ENCODE measurements at regions not wholly inside any gene's neighbourhood (a gene's known extent, or its start where the extent isn't known, plus 50 kb on each side); places are given as distances from the start of the nearest gene placed in this dataset.

DNA sequence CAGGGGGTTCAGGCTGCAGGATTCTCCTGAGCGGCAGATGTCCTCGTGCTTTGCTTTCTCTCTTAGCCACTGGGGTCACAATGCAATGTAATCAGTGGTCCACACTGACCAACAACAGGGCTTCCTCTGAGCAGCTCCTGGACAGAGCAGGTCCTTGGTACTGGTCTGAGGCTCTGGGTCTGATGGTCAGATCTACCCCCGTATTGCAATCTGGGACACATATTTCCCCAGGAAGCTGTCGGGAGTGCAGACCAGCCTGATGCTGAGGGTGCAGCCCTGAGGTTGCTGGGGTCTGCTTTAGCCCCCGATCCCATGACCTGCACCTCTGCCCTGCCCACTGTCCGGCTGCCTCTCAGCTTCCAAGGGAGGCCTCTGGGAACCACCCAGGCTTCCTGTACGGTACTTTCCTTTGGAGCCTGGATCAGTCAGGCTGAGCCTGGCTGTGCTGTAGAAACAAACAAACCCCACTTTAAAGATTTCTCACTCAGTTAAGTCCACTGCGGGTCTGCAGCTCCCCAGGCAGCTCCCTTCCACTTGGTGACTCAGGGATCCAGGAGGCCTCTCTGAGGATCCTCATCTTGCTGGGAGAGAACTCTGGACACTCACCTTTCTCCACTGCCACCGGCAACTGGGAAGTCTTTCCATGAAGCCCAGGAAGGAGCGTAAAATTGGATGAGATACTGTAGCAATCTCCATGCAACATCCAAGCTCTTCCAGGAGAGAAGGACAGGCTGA, 1046.6 kb downstream of the TBC1D22A start:
- H3K4me3 ChIP-seq (replicated peaks in 1 of 3; ENCODE audit: insufficient read depth in 1 of 3, low read depth in 2 of 3, low read length in 3 of 3), result no peak overlapping the region
- 0% methylated on average over 1 of the region's 10 CpGs for WGBS (ENCODE audit: low lambda C conversion rate)
- intact Hi-C loops (cut with micrococcal nuclease; ENCODE audit: unreplicated experiment), result no loop called here
- TF ChIP-seq, protein P1, sequence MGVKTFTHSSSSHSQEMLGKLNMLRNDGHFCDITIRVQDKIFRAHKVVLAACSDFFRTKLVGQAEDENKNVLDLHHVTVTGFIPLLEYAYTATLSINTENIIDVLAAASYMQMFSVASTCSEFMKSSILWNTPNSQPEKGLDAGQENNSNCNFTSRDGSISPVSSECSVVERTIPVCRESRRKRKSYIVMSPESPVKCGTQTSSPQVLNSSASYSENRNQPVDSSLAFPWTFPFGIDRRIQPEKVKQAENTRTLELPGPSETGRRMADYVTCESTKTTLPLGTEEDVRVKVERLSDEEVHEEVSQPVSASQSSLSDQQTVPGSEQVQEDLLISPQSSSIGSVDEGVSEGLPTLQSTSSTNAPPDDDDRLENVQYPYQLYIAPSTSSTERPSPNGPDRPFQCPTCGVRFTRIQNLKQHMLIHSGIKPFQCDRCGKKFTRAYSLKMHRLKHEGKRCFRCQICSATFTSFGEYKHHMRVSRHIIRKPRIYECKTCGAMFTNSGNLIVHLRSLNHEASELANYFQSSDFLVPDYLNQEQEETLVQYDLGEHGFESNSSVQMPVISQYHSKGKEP (CRISPR knock-in tag; IDR thresholded peaks at IDR 0.05), result no peak
- TF ChIP-seq HES4 (CRISPR knock-in tag; IDR thresholded peaks at IDR 0.05; ENCODE audit: borderline replicate concordance), result no peak
- TF ChIP-seq, protein P2, sequence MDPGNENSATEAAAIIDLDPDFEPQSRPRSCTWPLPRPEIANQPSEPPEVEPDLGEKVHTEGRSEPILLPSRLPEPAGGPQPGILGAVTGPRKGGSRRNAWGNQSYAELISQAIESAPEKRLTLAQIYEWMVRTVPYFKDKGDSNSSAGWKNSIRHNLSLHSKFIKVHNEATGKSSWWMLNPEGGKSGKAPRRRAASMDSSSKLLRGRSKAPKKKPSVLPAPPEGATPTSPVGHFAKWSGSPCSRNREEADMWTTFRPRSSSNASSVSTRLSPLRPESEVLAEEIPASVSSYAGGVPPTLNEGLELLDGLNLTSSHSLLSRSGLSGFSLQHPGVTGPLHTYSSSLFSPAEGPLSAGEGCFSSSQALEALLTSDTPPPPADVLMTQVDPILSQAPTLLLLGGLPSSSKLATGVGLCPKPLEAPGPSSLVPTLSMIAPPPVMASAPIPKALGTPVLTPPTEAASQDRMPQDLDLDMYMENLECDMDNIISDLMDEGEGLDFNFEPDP (CRISPR knock-in tag; conservative IDR thresholded peaks at IDR 0.05), result no peak
- TF ChIP-seq, protein P3, sequence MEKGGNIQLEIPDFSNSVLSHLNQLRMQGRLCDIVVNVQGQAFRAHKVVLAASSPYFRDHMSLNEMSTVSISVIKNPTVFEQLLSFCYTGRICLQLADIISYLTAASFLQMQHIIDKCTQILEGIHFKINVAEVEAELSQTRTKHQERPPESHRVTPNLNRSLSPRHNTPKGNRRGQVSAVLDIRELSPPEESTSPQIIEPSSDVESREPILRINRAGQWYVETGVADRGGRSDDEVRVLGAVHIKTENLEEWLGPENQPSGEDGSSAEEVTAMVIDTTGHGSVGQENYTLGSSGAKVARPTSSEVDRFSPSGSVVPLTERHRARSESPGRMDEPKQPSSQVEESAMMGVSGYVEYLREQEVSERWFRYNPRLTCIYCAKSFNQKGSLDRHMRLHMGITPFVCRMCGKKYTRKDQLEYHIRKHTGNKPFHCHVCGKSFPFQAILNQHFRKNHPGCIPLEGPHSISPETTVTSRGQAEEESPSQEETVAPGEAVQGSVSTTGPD (CRISPR knock-in tag; IDR thresholded peaks at IDR 0.05), result no peak
- TF ChIP-seq, protein P4, sequence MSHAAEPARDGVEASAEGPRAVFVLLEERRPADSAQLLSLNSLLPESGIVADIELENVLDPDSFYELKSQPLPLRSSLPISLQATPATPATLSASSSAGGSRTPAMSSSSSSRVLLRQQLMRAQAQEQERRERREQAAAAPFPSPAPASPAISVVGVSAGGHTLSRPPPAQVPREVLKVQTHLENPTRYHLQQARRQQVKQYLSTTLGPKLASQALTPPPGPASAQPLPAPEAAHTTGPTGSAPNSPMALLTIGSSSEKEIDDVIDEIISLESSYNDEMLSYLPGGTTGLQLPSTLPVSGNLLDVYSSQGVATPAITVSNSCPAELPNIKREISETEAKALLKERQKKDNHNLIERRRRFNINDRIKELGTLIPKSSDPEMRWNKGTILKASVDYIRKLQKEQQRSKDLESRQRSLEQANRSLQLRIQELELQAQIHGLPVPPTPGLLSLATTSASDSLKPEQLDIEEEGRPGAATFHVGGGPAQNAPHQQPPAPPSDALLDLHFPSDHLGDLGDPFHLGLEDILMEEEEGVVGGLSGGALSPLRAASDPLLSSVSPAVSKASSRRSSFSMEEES (CRISPR knock-in tag; IDR thresholded peaks at IDR 0.05), result no peak
- no peak for TF ChIP-seq CBFB (CRISPR knock-in tag; IDR thresholded peaks at IDR 0.05)
- TF ChIP-seq ZNF550 (CRISPR knock-in tag; IDR thresholded peaks at IDR 0.05; ENCODE audit: borderline replicate concordance), result no peak
- TF ChIP-seq, protein P5, sequence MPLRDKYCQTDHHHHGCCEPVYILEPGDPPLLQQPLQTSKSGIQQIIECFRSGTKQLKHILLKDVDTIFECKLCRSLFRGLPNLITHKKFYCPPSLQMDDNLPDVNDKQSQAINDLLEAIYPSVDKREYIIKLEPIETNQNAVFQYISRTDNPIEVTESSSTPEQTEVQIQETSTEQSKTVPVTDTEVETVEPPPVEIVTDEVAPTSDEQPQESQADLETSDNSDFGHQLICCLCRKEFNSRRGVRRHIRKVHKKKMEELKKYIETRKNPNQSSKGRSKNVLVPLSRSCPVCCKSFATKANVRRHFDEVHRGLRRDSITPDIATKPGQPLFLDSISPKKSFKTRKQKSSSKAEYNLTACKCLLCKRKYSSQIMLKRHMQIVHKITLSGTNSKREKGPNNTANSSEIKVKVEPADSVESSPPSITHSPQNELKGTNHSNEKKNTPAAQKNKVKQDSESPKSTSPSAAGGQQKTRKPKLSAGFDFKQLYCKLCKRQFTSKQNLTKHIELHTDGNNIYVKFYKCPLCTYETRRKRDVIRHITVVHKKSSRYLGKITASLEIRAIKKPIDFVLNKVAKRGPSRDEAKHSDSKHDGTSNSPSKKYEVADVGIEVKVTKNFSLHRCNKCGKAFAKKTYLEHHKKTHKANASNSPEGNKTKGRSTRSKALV (CRISPR knock-in tag; IDR thresholded peaks at IDR 0.05), result no peak
- no peak for TF ChIP-seq ASH2L (IDR thresholded peaks at IDR 0.05; ENCODE audit: insufficient read length, low read depth, low read length)
- TF ChIP-seq SMC3 (IDR thresholded peaks at IDR 0.05; ENCODE audit: low read length), result no peak
- no peak for TF ChIP-seq KDM1A (CRISPR knock-in tag; IDR thresholded peaks at IDR 0.05)
- no peak for TF ChIP-seq RELA (CRISPR knock-in tag; IDR thresholded peaks at IDR 0.05)
- TF ChIP-seq ZNF660 (CRISPR knock-in tag; IDR thresholded peaks at IDR 0.05; ENCODE audit: borderline replicate concordance, low read depth), result no peak
- TF ChIP-seq, protein P6, sequence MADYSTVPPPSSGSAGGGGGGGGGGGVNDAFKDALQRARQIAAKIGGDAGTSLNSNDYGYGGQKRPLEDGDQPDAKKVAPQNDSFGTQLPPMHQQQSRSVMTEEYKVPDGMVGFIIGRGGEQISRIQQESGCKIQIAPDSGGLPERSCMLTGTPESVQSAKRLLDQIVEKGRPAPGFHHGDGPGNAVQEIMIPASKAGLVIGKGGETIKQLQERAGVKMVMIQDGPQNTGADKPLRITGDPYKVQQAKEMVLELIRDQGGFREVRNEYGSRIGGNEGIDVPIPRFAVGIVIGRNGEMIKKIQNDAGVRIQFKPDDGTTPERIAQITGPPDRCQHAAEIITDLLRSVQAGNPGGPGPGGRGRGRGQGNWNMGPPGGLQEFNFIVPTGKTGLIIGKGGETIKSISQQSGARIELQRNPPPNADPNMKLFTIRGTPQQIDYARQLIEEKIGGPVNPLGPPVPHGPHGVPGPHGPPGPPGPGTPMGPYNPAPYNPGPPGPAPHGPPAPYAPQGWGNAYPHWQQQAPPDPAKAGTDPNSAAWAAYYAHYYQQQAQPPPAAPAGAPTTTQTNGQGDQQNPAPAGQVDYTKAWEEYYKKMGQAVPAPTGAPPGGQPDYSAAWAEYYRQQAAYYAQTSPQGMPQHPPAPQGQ (CRISPR knock-in tag; IDR thresholded peaks at IDR 0.05; ENCODE audit: borderline replicate concordance), result no peak

More for the DNA sequence above, 1046.6 kb downstream of the TBC1D22A start:
- Histone ChIP-seq H3K27me3 (ENCODE audit: control insufficient read depth in 1 of 2, insufficient read depth in 2 of 2, low read length in 2 of 2) (peaks cover 3 to 20% of the 10 kb centered on the region in 2 experiments; a peak in 2 of 5 replicates), H3K9ac (ENCODE audit: insufficient read depth, low read depth, low read length) (no peak overlapping the region), H4K20me1 (ENCODE audit: insufficient read depth, low read length) (no peaks in the 10 kb centered on the region), H3K36me3 (replicated peaks in 1 of 2; ENCODE audit: control insufficient read depth in 1 of 2, insufficient read depth in 2 of 2, low read length in 2 of 2) (no peaks in the 10 kb centered on the region), H3K27ac (ENCODE audit: extremely low read length, insufficient read depth, low read length) (no peak overlapping the region), H3K4me1 (ENCODE audit: insufficient read depth, low read length) (no peaks in the 10 kb centered on the region), H3K4me2 (ENCODE audit: low read depth, low read length) (no peak overlapping the region), H2AFZ (ENCODE audit: low read length) (no peak overlapping the region), H3K79me2 (ENCODE audit: insufficient read depth, low read length) (no peaks in the 10 kb centered on the region), H3K9me3 (ENCODE audit: low read length) (no peaks in the 10 kb centered on the region)
- in situ Hi-C loops (cut with HindIII; ENCODE audit: extremely low pct_ligation_motif_present, low pct_unique_long_range_greater_than_20kb), result no loop called here
- BruUV-seq (replicated peaks), result no TSS peak
- FAIRE-seq (no peak), ATAC-seq (no peak), DNase-seq (ENCODE audit: low spot score) (no peak)
- ChIA-PET POLR2A (no interaction called here), CTCF (ENCODE audit: low intra/inter-chr PET ratio, low total read pairs) (no interaction called here)

Measured in HepG2 (cell line).